ENCODE measurements at regions not wholly inside any gene's neighbourhood (a gene's known extent, or its start where the extent isn't known, plus 50 kb on each side); places are given as distances from the start of the nearest gene placed in this dataset.

DNA sequence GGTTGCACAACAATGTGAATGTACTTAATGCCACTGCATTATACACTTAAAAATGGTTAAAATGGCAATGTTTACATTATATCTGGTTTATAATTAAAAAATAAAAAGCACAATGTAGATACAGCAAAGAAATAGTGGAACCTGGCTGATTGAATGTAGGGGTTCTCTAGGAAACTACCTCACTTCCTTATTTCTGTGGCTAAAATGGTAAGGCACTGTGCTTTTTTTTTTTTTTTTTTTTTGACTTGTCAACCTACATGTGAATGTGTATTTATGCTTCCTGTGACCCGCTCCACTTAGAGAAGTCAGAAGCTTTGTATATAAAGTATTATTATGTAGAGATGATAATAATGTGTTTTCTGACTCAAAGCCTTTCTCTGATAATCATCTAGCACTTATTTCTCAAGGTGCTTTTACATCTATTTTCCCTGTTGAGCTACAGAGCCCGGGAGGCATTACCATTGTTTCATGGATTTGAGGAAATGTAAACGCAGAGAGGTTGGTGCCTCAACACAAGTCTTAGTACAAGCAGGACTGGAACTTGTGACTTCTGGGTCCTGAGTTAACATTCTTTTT lies 55.0 kb downstream of the SOX4 start:
- no peak for DNase-seq (ENCODE audit: low read depth in 2 of 2)

DNA sequence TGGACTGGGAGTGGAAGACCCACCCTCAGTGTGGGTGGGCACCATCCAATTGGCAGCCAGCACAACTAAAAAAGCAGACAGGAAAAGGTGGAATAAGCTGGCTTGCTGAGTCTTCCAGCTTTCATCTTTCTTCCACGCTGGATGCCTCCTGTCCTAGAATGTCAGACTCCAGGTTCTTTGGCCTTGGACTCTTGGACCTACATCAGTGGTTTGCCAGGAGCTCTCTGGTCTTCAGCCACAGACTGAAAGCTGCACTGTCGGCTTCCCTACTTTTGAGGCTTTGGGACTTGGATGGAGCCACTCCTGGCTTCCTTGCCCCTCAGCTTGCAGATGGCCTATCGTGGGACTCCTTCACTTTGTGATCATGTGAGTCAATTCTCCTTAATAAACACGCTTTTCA lies 59.8 kb downstream of the SOX4 start:
- no peak for DNase-seq (ENCODE audit: low read depth in 2 of 2)

DNA sequence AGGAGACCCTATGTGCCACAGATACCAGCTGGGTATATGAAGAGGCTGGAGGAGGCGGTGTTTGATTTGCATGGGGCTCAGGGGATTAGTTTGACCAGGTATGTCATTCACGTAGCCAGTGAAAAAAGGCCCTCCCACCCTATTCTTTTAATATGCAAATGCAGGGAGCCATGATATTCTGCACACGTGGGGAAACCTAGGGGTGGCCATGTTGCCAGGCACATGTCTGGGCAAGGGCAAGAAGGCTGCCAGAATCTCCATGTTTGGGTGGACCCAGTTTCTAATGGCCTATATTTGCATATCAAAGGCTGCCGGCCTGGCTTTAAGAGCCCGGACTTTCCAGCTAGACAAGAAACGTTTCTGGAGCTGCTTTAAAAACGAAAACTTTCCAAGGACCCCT lies 60.4 kb downstream of the SOX4 start:
- DNase-seq (ENCODE audit: low read depth in 2 of 2) = no peak

DNA sequence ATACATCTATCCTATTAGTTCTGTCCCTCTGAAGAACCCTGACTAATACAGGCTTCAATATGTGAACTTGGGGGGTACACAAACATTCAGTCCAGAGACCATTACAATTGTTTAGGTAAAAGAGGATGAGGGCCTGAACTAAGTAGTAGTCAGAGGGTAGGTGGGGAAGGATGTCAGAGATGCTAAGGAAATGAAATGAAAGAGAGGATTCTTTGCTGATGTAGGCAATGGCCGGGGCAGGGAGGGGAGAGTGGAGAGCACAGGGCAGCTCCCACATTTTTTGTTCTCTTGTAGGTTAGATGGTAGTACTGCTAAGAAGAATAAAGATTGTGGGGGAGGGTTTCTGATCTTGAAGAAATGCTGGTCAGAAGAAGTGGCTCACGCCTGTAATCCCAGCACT lies 60.8 kb downstream of the SOX4 start:
- DNase-seq (ENCODE audit: low read depth in 2 of 2) = no peak

DNA sequence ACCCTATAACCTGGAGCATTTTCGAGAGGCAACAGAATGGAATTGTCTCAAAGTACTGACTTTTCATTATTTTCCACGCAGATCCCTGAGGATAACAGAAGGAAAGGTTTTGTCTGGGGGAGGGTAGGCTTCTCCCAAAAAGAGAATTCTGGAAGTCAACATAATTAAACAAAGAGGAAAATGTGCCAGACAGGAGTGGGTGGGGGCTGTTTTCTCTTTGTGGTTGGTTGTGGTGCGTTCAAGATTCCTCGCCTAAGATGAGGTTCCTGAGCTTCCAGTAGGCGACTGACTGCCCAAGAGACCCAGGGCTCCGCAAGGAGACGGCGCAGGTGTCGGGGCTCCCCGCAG lies 70.4 kb downstream of the SOX4 start:
- DNase-seq (ENCODE audit: low read depth in 2 of 2) = no peak

DNA sequence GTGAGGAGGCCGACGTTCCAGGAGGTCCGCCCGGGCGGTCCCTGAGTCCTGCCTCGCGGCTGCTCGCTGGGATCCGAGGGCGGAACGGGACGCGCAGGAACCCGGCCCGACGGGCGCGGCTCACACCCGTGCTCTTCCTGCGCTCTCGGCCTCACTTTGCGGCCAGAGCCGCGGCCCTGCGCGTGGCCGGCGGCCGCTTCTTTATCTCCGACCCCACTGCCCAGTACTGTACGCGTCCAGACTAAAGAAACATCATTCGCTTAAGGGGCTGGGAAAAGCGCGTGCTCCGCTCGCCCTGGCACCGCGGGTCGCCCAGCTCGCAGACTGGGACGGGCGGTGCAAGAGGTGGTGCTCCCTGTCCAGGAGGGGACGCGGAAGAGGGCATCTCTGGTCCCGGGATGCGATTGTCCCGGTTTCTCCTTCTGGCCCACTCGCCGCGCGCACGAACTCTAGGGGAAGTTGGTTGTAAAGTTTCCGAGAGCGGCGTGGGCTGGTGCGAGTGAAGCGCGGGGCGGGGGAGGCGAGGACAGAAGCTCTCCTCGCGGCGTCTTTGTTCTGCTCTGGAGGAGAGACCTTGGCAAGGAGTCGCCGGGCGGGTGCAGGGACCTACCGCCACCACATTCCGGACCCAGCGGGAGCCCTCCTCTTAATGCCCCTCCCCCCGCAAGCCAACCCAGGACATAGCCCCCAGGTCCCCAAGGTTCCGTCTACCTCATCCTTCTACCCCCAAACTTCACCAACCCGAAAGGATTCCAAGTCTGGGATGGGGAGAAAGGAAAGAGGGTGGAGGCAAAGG lies 71.0 kb downstream of the SOX4 start:
- DNase-seq (ENCODE audit: low read depth in 2 of 2) = no peak

DNA sequence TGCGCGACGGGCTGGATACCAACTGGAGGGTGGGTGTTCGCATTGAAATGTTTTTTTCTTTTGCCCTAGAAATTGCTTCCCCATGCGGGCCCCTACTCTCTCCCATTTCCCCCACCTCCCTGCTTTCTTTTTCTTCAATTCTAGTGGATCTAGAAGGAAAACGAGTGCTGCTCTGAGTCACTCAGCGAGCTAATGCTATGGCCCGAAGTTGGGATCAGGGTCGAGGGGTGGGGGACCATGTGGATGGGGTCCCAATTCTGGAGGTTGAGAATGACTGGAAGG lies 71.5 kb downstream of the SOX4 start:
- no peak for DNase-seq (ENCODE audit: low read depth in 2 of 2)

DNA sequence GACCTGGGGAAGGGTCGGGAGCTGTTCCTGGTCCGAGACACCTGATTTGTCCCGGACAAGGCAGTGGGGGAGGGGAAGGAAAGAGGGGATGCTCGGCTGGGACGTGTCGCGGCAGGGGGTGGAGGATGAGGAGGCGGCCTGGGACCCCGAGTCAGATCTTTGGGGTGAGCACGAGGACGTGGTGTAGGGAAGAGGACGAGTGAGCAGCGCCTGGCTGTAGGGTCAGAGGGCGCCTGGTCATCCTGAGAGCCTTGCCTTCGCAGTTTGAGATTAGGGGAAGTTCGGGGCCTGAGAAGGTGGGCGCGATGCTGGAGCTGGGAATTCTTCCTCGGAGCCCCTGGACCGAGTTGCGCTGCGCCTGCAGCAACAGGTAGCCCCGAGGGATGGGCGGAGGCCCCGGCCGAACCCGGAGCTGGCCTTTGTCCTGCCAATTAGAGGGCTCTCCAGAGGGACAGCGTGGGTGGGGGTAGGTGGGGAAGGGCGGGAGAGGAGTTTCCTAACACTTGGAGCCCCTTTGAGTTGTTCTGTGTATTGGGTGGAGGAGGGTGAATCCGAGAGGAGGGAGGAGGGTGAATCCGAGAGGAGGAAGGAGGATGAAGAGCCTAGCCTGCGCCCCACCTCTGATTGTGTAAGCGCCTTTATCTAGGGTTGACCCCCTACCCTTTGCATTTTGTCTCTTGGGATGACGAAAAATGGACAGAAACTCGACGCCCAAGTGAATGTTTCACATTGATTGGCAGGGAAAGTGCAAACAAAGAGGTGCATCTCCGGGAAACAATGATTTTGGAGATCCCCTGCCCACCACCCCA lies 72.0 kb downstream of the SOX4 start:
- DNase-seq (ENCODE audit: low read depth in 2 of 2) = no peak

DNA sequence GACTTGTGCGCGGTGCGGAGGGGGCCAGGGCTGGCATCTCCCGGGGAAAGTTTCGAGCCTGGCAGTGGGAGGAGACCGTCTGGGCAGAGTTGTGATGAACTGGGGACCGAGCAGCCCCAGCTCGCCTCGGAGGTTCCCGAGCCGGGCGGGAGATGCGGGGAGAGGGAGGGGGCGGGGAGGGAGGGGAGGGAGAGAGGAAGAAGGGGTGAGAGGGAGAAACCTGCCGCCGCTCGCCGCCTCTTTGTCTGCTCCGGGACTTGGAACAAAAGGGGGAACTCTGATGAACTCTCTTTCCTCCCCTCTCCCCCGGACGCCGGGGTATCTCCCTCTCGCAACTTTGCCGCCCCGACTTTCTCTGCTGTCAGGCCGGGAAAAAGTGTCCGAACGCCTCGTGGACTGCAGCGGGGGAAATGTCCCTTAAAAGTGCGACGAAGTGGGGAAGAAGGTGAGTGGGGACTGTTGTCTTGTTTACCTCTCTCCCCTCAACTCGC lies 72.7 kb downstream of the SOX4 start:
- DNase-seq (ENCODE audit: low read depth in 2 of 2) = no peak

DNA sequence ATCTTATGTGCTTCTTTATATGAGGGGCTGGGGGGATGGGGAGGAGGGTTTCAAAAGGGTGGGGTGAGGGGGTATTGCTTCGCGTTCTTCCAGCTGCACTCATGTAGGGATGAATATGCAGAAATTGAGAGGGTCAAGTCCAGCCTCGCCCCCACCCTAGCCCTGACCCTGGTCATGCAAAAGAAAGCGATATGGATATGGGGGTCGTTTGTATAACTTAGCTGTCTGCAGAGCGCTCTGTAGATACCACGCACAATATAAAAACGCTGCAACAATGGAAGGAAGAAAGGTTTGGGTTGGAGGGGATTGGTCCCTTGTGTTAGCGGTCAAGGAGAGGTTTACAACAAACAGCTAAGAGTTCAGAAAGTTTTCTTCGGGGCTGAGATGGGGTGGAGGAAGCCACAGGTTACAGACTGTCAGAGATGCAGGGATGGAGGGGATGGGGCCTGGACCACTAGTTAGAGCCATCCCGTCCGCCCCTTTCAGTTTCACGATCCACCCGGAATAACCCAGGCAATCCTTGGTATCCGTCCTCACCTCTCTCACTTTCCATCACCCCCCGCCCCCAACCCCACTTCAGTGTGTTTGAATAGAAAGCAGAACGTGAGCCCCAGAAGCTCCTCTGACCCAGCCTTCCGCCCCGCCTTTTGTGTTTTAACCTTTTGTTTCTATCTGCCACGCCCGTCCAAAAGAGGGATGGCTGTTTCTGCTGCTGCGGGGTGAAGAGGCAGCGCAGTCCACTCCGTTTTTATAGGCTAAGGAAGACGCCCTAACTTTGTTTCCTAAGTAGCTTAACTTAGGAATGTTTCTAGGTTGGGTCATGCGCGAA lies 73.5 kb downstream of the SOX4 start:
- no peak for DNase-seq (ENCODE audit: low read depth in 2 of 2)

DNA sequence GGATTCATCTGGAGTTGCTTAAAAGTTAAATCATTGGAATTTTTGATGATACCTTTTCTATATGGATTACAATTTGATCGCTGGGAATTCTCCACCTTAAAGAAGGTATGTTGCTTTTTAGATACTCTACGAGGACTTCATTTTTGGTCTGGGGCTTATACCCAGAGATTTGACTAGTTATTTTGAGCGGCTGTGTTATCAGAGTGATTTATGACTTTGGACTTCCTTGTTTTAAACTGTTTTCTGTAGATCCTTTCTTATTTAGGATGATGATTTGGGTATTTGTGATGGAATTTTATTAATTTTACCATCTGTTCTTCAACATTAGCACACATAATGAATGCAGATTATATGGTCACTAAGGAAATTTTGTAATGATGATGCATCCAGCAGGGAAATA lies 75.2 kb downstream of the SOX4 start:
- no peak for DNase-seq (ENCODE audit: low read depth in 2 of 2)

DNA sequence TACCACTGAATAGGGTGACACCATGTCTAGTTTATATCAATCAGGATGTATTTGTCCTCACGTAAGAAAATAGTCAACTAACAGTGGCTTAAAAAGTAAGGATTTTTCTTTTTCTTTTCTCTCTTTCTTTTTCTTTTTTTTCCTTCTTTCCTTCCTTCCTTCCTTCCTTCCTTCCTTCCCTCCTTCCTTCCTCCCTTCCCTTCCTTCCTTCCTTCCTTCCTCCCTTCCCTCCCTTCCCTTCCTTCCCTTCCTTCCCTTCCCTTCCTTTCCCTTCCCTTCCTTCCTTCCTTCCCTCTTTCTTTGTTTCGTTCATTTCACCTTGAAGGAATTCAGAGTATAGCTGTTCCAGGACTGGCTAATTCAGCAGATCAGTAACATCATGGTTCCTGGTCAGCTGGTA lies 83.2 kb downstream of the SOX4 start:
- DNase-seq (ENCODE audit: low read depth in 2 of 2) = no peak

DNA sequence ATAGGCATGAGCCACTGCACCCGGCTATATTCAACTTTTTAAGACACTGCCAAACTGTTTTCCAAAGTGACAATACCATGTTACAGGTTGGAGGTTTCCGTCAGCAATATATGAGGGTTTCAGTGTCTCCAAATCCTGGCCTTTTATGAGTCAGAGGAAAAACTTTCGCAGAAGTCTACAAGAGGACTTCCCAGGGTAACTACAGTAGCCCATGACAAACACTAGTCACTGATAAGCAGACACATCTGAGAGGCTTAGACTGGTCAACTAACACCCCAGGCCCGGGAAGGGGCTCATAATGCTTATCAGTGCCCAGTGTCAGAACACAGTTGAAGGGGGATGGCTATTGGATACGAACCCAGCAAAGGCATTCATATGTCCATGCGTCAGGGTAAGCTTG lies 85.4 kb downstream of the SOX4 start:
- no peak for DNase-seq (ENCODE audit: low read depth in 2 of 2)

DNA sequence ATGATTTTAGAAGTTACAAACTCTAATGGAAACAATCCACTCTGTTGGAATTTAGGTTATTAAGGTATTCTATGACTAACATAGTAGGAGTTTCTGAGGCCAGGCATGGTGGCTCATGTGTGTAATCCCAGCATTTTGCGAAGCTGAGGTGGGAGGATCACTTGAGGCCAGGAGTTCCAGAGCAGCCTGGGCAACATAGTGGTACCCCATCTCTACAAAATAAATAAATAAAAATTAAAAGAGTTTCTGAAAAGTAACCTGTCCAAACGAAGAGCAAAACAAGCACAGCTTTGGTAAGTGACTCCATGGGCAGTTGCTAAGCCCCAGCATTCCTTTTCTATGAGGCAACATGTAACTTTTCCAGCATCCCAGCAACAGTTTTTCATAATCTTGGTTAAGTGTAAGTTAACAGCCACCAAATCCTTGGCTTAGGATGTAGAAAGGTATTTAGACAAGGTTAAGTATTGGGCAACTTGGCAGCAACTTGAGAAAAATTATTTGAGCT lies 86.3 kb downstream of the SOX4 start:
- no peak for DNase-seq (ENCODE audit: low read depth in 2 of 2)

DNA sequence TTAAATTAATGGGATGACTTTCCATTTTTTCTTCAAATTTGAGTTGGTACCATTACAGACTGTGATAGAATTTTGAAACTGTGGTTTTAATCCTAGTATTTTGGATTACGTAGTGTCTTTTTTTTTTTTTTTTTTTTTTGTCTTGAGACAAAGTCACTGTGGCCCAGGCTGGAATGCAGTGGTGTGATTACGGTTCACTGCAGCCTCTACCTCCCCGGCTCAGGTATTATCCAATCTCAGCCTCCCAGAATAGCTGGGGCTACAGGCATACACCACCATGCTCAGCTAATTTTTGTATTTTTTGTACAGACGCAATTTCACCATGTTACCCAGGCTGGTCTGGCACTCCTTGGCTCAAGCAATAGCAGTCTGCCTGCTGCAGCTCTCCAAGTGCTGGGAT lies 87.1 kb downstream of the SOX4 start:
- DNase-seq (ENCODE audit: low read depth in 2 of 2) = no peak

DNA sequence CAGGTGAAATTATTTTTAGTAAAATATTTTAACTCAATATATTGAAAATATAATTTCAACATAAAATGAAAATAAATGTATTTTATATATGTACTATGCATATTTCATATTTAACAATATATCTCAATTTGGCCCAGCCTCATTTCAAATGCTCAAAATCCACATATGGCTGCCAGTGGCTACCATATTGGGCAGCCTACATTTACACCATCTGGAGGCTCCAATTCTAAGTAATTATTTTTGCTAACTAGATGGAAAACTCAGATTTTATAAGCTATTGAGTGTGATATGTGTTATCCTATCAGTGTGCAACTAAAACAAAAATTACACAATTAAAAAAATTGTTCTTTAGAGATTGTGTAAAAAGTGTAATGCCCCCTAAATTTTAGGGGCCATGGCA lies 96.9 kb downstream of the SOX4 start:
- DNase-seq (ENCODE audit: low read depth in 2 of 2) = no peak

DNA sequence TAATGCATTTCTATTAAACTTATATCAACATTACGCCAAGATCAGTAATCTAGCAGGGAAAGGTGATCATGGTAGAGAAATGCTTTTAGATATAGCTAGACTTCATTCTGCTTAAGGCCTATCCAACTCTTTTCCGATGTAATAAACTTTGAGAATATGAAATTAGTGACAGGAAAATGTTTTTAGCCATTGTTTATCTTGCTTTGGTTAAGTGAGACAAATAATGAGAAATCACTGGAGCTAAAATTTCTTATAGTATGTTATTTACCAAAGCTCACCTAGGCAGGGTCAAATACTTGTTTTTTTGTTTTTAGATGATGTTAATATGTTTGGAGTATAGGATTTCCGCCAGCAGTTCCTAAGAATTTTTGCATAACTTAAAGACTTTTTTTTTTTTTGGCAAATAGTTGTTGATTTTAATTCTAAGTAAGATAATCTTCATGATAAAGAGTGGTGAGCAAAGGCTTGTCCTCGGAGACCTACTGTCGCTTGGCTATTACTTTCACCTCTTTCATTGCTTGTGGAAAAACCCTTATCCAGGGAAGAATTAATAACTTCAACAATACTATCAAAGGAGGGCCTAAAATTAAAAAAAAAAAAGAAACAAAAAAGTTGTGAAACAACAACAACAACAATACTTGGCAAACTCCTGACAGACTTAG lies 98.3 kb downstream of the SOX4 start:
- DNase-seq (ENCODE audit: low read depth in 2 of 2) = no peak

DNA sequence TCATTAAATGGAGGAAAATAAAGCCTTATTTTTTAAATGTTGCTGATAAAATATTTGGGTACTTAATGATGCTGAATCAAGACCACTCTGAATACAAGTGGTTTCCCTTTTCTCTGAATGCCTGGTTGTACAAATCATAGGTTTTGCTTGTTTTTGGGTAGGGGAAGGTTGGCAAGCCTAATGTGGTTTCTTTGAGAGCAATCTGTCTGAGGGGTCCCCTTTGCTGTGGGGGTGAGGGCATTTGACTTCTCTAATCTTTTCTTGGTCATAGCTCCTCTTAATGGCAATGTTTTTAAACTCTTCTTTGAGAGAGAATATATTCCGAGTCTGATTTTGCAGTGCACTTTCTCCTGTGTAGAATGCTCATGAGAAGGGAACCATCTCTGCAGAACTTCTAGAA lies 99.2 kb downstream of the SOX4 start:
- DNase-seq (ENCODE audit: low read depth in 2 of 2) = no peak

DNA sequence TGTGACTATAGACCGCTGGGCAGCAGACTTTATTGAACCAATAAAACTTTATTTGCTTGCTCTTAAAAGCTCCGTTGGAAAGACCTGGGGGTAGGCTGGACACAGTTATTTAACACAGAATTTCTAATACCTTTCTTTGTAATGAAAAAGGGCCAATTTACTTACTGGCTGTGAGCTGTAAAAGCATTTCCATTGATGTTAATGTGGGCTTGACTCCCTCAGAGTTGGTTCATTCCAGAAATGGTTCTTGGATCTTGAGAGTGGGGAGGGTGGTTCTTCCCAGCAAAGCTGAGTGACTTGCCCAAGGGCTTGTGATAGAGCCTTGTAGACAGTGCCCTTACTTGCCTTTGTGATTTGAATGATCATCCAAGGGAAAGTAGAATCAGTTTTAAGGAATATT lies 100.6 kb downstream of the SOX4 start:
- no peak for DNase-seq (ENCODE audit: low read depth in 2 of 2)

DNA sequence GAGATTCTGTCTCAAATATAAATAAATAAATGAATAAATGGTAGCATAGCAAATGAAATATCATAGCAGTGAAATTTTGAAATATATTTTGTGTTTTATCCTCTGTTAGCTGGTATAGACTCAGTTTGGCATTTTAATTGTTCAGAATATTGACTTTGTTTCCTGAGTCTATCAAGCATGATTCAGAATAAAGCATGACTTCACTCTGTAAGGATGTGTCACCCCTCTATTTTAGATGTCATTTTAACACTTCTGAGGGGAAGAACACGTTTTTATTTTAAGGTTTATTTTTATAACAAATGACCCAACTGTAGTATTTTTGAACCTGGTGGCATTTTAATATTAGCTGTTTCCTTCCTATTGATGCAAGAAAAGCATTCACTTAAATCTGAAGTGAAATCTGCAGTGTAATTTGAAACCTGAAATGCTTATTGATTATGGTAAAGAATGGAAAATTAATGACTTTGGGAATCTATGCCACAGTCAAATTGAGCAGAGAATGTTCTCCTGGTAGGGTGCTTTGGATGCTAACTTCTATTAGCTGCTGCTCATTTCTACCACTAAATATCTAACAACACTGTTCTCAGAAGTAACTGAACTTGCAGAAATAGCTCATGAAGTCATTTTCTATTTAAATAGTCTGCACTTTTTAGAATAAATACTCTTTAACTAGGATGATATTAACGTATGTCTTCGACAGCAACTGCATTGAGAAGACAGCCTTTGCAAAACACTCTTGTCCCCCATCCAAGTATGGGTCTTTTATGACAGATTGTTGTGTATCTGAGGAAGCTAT lies 114.2 kb downstream of the SOX4 start:
- no peak for DNase-seq (ENCODE audit: low read depth in 2 of 2)

DNA sequence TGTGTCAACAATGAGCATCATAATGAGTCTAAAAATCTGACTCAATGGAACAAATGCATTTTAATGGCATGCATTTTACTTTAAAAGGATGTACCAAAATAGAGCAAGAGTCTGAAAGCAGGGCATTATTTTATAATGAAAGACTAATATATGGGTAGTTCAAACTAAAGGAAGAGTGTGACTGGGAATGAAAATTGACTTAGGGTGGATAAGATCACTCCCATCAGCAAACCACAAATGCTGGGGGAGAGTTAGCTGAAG lies 114.7 kb downstream of the SOX4 start:
- DNase-seq (ENCODE audit: low read depth in 2 of 2) = no peak
